ENCODE measurements at regions not wholly inside any gene's neighbourhood (a gene's known extent, or its start where the extent isn't known, plus 50 kb on each side); places are given as distances from the start of the nearest gene placed in this dataset.

DNA sequence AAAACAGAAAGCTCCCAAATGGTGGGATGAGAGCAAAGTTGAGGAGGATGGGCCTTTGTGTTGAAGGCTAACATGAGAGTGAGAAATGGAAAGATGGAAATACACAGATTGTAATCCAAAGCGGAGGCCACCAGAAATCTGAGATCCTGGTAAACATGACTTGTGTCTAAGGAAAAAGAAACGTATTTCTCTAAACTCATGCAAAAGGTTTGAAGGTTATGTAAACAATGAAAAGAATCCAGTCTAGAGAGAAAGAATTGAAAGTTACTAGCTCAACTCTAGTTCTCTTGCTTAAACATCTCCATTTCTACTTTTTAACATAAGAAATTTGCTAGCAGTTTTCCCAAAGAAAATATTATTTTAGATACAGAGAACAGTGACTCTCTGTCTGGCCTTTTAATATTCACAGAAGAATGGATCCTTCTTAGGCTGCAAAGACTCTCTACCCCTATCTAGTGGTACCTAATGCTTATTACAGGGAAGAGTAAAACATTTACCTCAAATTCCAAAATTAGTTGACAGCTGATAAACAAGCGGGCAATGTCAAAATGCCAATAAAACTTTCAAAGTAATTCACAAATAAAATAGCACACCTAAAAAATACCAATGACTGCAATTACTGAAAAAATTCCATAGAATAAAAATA lies 75.8 kb upstream of the SOX5 start:
- DNase-seq, result no peak

DNA sequence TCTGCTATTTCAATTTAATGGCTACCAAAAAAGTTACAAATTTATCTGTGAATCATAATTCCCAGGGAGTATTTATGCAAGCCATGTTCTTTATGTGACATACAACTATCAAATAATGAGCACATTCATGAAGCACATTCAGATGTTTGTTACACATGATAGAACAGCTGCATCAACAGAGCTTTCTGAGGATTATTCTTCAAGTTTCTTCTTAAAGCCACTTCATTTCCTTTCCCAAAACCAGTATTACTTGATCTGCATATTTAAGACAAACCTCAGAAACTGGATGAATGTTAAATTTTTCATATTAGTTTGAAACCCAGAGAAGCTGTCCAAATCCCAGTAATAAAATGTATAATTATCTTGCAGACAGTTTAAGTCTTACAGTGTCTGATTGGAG lies 73.6 kb upstream of the SOX5 start:
- no peak for DNase-seq

DNA sequence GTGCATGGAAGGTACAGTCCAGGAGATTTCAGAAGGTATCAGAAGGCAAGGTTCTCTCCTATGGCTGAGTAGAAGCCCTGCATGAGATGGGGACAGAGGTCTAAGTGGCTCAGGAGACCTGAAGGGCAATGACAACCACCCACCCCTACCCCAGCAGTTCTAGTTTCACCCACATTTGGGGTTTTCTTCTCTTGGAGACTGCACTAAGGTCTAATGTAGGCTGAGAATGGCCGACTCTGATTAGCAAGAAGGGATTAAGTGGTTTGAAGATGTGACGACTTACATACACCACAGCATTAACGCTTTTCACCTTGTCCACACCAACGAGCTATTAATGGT lies 71.7 kb upstream of the SOX5 start:
- no peak for DNase-seq

DNA sequence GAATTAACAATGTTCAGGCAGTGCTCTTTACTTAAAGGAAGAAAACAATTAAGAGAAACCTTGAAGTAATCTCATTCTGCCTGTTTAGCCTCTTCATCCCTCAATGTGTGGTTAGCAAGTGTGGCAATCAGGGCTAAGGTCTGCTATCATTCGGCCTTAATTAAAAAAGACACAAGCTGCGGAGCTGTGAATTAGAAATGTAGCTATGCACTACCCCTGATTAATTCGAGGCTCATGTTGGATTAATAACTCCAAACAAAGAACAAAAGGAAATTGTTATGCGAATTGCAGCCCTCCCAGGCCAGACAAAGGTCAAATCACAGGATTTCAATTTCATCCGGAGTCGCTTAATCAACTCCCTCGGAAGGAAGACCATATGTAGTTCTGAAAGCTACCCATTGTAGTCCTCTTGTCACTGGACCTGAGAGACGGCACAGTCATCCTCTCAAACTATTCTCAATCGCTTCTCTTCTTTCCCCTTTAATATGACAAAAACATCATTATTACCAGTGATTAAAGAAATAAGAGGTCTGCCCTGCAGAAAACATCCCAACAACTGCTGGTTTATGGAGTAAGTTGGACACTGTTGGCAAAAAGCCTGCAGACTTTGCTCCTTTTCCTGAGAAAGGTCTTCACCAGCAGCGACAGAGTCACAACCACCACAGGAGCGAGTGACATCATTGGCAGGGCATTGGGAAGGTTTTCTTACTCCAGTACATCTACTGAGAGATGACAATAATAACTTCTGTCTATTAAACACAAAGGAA lies 71.1 kb upstream of the SOX5 start:
- DNase-seq, result no peak

DNA sequence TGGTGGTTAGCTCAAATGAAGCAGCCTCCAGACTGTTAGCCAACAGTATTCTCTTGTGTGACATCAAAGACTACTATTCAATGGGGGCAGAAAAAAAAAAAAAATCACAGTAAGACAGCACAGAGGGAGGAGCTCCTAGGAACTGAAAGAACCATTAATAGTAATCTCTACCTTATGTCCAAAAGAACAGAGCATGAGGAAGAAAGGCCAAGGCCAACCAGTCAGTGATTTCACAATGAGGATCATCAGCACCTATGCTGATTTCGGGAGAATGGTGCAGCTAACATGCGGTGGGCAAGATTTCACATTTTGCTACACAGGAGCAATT lies 66.3 kb upstream of the SOX5 start:
- DNase-seq, result no peak

DNA sequence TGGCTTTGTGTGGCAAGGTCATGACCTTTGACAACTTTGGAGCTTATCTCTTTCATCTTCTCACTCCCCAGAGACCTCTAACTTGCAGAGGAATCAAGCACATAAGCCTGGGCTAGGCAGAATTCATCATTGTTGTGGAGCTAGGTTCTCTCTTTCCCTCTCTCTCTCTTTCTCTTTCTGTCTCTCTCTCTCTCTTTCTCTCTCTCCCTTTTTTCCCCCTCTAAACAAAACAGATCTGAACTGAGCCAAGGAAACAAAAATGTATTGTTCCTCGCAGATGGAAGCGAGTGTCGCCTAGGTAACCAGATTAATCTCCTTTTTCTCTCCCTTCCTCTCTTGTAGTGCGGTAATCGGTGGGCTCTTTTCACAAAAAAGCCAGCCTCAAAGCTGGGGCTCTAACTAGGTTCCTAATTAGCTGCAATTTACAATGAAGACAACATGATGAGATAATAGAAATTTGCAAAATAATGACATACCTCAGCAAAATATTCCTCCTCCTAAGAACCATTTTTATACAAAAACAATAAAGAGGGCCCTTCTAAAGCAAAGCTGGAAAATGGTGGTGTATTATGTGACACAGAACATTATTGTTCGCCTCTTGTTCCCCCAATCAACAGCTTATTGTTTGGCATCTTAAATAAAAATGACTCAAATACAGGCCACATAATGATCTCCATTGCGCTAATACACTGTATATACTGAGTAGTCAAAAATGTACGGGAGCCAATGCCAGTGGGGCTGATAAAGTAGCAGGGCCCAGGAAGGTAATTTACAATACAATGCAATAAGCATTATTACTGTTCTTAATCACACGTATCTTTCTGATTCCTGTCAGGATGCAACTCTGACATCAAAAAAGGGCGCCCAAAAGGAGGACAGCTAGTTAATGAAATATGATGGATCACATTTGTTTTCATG lies 65.7 kb upstream of the SOX5 start:
- DNase-seq, result no peak

DNA sequence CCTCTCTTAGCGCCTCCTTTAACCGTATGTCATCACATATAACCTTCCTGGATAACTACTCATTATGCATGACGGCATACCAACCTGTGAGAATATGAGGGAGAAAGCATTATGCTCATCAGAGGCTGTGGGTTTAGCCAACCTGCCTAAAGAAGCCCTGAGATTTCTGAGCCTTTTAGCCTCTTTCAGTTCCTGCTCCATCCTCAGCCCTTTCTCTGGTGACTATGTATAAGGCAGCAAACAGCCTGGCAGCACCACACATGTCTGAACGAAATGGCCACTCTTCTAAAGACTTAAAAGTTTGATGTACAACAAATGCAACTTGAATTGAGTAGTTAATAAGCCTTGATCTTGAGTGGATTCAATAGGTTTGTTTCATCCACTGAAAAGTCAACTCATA lies 64.8 kb upstream of the SOX5 start:
- DNase-seq, result no peak

DNA sequence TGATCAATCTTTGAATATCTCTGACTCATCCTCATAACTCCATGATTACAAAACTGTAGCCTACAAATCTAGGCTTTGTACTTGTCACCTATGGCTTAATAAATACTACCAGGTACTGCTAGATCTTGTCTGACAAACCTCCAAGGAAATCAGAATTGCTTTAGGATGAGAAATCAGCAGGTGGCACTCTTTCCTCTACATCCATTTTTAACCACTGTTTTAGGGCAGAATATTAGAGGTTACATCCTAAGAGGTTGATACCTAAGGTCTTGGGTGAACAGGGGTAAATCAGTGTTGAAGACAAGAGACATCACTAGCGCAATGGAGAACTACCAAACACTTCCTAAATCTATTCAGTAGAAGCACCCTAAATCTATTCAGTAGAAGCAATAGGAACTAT lies 63.1 kb upstream of the SOX5 start:
- no peak for DNase-seq

DNA sequence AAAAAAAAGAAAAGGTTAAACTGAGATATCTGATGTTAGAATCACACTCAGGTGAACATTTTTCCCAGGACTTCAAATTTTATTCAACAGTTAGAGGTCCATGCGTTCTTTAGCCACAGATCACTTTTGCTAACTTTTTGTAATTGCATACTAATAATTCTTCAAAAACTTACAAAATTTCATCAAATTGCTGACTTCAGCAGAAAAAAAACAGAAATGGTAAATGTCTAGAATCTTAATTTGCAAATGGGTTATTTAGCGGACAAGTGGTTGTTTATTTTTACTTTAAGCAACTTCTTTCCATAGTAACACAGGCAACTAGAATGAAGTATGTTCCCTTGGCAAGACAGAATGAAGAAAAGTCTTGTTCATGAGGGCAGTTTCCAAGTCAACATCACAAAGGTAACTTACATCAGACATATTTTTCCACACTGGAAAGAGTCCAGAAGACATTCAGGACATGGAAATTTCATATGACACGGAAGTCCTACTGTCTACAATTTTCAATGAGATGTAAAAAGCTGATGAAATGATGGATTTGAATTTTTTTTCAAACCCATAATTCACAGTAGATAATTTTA lies 62.5 kb upstream of the SOX5 start:
- no peak for DNase-seq

DNA sequence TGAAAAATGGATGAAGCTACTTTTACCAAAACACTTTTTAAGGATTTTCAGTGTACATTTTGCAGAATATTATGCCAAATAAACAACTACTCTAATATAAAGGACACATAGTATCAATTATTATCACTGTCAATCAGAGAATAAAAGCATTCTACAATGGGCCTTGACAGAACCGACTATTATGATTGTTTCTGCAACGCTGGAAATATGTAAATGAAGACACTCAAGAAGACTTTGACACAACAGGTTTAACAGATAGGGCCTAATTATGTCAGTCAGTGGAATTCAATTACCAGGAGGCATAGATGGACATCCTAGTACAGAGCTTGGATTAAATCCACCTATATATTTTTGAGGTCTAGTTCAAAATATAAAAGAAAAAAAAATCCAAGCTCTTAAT lies 58.7 kb upstream of the SOX5 start:
- no peak for DNase-seq
